Heart left ventricle (tissue), 16 donors: ENCODE measurements at regions not wholly inside any gene's neighbourhood (a gene's known extent, or its start where the extent isn't known, plus 50 kb on each side); places are given as distances from the start of the nearest gene placed in this dataset.
"Not testable (repeated sequence)": the region's sequence is repeated elsewhere in the genome, so short reads cannot be mapped to it uniquely, and the experiment has no call there.

ENCODE experiments used
- ATAC-seq, 4 donors: fragments of 200-7000 bp; cut with Tn5 transposase; one replicate each; pipeline ENCODE4 v1.9.1; 2020 to 2022; ENCODE audit warnings: moderate library complexity in 4 of 4, mild to moderate bottlenecking in 3 of 4, moderate number of reproducible peaks in 1 of 4
- DNase-seq, 5 donors: peaks; one replicate each; pipeline ENCODE4 v3.0.0-alpha.2; 2020
- H3K27ac ChIP-seq, 12 donors: fragments of 200-600 bp; sonication (generic) in 4 of 12; one replicate each; pipeline versions ENCODE4 v1.5.0 to v1.8.0; 2016 to 2022; ENCODE audit warnings: mild to moderate bottlenecking in 2 of 12
- H3K27me3 ChIP-seq, 9 donors: fragments of 200-600 bp; sonication (generic) in 2 of 9; one replicate each; pipeline versions ENCODE4 v1.5.1 to v1.8.0; 2016 to 2022; ENCODE audit warnings: mild to moderate bottlenecking in 3 of 9
- H3K36me3 ChIP-seq, 9 donors: fragments of 200-600 bp; sonication (generic) in 2 of 9; one replicate each; pipeline versions ENCODE4 v1.5.0 to v1.8.0; 2018 to 2022; ENCODE audit warnings: mild to moderate bottlenecking in 2 of 9
- H3K4me1 ChIP-seq, 12 donors: fragments of 200-600 bp; sonication (generic) in 4 of 12; one replicate each; pipeline versions ENCODE4 v1.5.0 to v1.8.0; 2016 to 2022; ENCODE audit warnings: mild to moderate bottlenecking in 3 of 12
- H3K4me3 ChIP-seq, 12 donors: fragments of 200-600 bp; sonication (generic) in 4 of 12; one replicate each; pipeline versions ENCODE4 v1.5.0 to v1.8.0; 2017 to 2022; ENCODE audit warnings: mild to moderate bottlenecking in 9 of 12, moderate library complexity in 4 of 12
- H3K9me3 ChIP-seq, 12 donors: fragments of 200-600 bp; sonication (generic) in 4 of 12; one replicate each; pipeline versions ENCODE4 v1.5.0 to v1.8.0; 2016 to 2022; ENCODE audit warnings: mild to moderate bottlenecking in 1 of 12
- POLR2A ChIP-seq, 2 donors: fragments of 450-650 bp; IDR thresholded peaks; one replicate each; pipeline ENCODE4 v1.6.1; 2017; ENCODE audit warnings: antibody characterized with exemption in 2 of 2, mild to moderate bottlenecking in 2 of 2, moderate library complexity in 2 of 2
- WGBS, 4 donors: extraction: QIAGEN DNeasy Blood & Tissue Kit in 2 of 4; methylation state at CpG; one replicate each; pipeline versions ENCODE4 v1.1.5 to v1.1.7; 2013 to 2018; 5-methylcytosine and 5-hydroxymethylcytosine counted together
- intact Hi-C, 10 donors: fragments of 100-400 bp; cut with DNase I; formaldehyde crosslinking; loops; one replicate each; pipeline versions ENCODE4 v1.11.1 to v1.14.2; 2022
- TF ChIP-seq, protein P1 (sequence below), 12 donors: fragments of 200-600 bp; sonication (generic) in 4 of 12; IDR thresholded peaks; one replicate each; pipeline versions ENCODE4 v1.5.0 to v1.8.0; 2018 to 2022; ENCODE audit warnings: antibody characterized with exemption in 12 of 12, mild to moderate bottlenecking in 5 of 12
- donor health status: ischemic (EF 13 %, LVEDD 7.1; RV severe dilation, severe dysfunction).
- donor health status: healthy with polysubstance abuse.
- donor health status: DM: no; HTN: yes; CAD: no.
- donor health status: DM: no; HTN: no; CAD: no.
- donor health status: ischemic (EF 25% LVEDD 6.9; RV normal size, moderate dysfunction).
- donor health status: ischemic (EF 25% LVEDD 5.7; RV mildly dilated, moderate dysfunction).
- donor health status: healthy.
- donor health status: DM: yes; HTN: yes; CAD: no.
- donor health status: ischemic (EF 35%, LVEDD 5.7; RV mildly dilated, moderate dysfunction).
- donor health status: nonischemic (EF 11% LVEDD 7.7; RV severe dilation, severe dysfunction).
- donor health status: DM: yes; HTN: yes; CAD: no.
- donor health status: PGD.
- donor health status: ischemic (EF 29% LVEDD 5.4; RV normal size, mild dysfunction).
- donor health status: nonischemic (EF 23%, LVEDD 6.1; RV moderate dilation, normal function).

DNA sequence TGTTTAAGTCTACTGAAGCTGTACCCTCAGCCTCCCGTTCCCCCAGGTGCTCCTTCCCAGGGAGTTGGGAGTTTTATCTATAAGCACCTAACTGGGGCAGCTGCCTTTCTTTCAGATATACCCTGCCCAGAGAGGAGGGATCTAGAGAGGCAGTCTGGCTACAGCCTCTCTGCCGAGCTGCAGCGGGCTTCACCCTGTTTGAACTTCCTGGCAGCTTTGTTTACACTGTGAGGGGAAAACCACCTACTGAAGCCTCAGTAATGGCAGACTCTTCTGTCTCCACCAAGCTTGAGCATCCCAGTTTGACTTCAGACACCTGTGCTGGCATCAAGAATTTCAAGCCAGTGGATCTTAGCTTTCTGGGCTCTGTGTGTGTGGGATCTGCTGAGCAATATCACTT, 122.5 kb downstream of the MAGEE1 start:
- no peak overlapping the region for H3K4me3 ChIP-seq
- TF ChIP-seq POLR2A (IDR thresholded peaks at IDR 0.05), result no peak
- TF ChIP-seq, protein P1, sequence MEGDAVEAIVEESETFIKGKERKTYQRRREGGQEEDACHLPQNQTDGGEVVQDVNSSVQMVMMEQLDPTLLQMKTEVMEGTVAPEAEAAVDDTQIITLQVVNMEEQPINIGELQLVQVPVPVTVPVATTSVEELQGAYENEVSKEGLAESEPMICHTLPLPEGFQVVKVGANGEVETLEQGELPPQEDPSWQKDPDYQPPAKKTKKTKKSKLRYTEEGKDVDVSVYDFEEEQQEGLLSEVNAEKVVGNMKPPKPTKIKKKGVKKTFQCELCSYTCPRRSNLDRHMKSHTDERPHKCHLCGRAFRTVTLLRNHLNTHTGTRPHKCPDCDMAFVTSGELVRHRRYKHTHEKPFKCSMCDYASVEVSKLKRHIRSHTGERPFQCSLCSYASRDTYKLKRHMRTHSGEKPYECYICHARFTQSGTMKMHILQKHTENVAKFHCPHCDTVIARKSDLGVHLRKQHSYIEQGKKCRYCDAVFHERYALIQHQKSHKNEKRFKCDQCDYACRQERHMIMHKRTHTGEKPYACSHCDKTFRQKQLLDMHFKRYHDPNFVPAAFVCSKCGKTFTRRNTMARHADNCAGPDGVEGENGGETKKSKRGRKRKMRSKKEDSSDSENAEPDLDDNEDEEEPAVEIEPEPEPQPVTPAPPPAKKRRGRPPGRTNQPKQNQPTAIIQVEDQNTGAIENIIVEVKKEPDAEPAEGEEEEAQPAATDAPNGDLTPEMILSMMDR (IDR thresholded peaks at IDR 0.05), result no peak
- H3K27me3 ChIP-seq, result no peaks in the 10 kb centered on the region
- no peak overlapping the region for H3K27ac ChIP-seq
- H3K36me3 ChIP-seq, result no peaks in the 10 kb centered on the region
- no peak for DNase-seq
- ATAC-seq, result no peak
- no peaks in the 10 kb centered on the region for H3K4me1 ChIP-seq
- intact Hi-C loops, result no loop called here
- peaks cover 0 to 17% (median under 1%) of the 10 kb centered on the region in 12 donors for H3K9me3 ChIP-seq
- 56 to 90% (median 65%) methylated on average over 2 to 3 of the region's 3 CpGs for WGBS, 4 donors

GRCh38 chrX:76555269-76555668, 127.8 kb downstream of the MAGEE1 start:
- intact Hi-C loops, result no loop called here
- 59 to 71% (median 65%) methylated on average over 2 of the region's 2 CpGs for WGBS, 4 donors
- H3K36me3 ChIP-seq, result no peaks in the 10 kb centered on the region
- no peak overlapping the region for H3K4me3 ChIP-seq
- TF ChIP-seq, protein P1 (IDR thresholded peaks at IDR 0.05), result no peak
- TF ChIP-seq POLR2A (IDR thresholded peaks at IDR 0.05), result no peak
- ATAC-seq (no peak), DNase-seq (no peak)
- no peaks in the 10 kb centered on the region for H3K27me3 ChIP-seq
- no peaks in the 10 kb centered on the region for H3K4me1 ChIP-seq
- peaks cover 0 to 49% (median 3%) of the 10 kb centered on the region in 12 donors for H3K9me3 ChIP-seq
- no peak overlapping the region for H3K27ac ChIP-seq

- no peak overlapping the region for H3K27ac ChIP-seq
- DNase-seq, result no peak
- intact Hi-C loops, result no loop called here
- no peaks in the 10 kb centered on the region for H3K36me3 ChIP-seq
- no peaks in the 10 kb centered on the region for H3K27me3 ChIP-seq
- no peak for ATAC-seq
- TF ChIP-seq, protein P1 (IDR thresholded peaks at IDR 0.05), result no peak
- no peak for TF ChIP-seq POLR2A (IDR thresholded peaks at IDR 0.05)
- no peak overlapping the region for H3K4me3 ChIP-seq
- H3K4me1 ChIP-seq, result no peaks in the 10 kb centered on the region
- peaks cover 0 to 54% (median 5%) of the 10 kb centered on the region in 12 donors for H3K9me3 ChIP-seq
- WGBS, 4 donors, result 7 to 17% (median 13%) methylated on average over 4 of the region's 4 CpGs
Observed at GRCh38 chrX:76555816-76556215, 128.3 kb downstream of the MAGEE1 start.

GRCh38 chrX:76564842-76565241, 137.3 kb downstream of the MAGEE1 start:
- H3K36me3 ChIP-seq, intact Hi-C loops, DNase-seq, H3K27me3 ChIP-seq, H3K27ac ChIP-seq, H3K4me1 ChIP-seq, ATAC-seq, H3K4me3 ChIP-seq: not testable (repeated sequence)
- 43 to 68% (median 60%) methylated on average over 5 of the region's 5 CpGs for WGBS, 4 donors
- H3K9me3 ChIP-seq, result peaks cover 0 to 38% (median 2%) of the 10 kb centered on the region in 12 donors

DNA sequence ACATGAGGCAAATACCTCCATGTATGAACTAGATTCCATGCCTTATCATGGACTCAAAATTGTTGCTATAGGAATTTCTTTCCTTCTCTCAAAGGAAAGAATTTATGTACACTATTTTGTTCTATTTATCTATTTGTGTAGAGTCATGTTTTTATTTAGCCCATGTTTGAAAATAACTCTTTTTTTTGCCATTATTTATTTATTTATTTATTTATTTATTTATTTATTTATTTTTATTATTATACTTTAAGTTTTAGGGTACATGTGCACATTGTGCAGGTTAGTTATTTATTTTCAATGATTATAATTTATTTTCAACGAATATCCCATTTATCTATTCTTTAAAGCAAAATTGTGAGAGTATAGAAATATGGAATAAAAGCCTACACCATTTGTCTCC, 177.9 kb downstream of the MAGEE1 start:
- H3K9me3 ChIP-seq, result peaks cover 0 to 7% (median 0%) of the 10 kb centered on the region in 12 donors
- TF ChIP-seq, protein P1 (IDR thresholded peaks at IDR 0.05), result no peak
- no peak for TF ChIP-seq POLR2A (IDR thresholded peaks at IDR 0.05)
- H3K27me3 ChIP-seq, result no peaks in the 10 kb centered on the region
- no peaks in the 10 kb centered on the region for H3K36me3 ChIP-seq
- H3K4me3 ChIP-seq, result no peak overlapping the region
- WGBS, 4 donors, result 45 to 67% (median 57%) methylated on average over 1 of the region's 1 CpG
- no peaks in the 10 kb centered on the region for H3K4me1 ChIP-seq
- intact Hi-C loops, result no loop called here
- no peak for ATAC-seq
- no peak overlapping the region for H3K27ac ChIP-seq
- DNase-seq, result no peak
